HG02623 (cell line): ENCODE measurements at regions not wholly inside any gene's neighbourhood (a gene's known extent, or its start where the extent isn't known, plus 50 kb on each side); places are given as distances from the start of the nearest gene placed in this dataset.

ENCODE experiments used
- ATAC-seq: cut with Tn5 transposase; IDR thresholded peaks from one replicate; pipeline ENCODE4 v1.9.1; 2021; ENCODE audit warnings: moderate library complexity; ENCODE audit not compliant: unreplicated experiment

- no peak for ATAC-seq
Observed at GRCh38 chr13:78997902-78998629, 339.1 kb upstream of the OBI1 start.

GRCh38 chr13:78993792-78994191 is 334.8 kb upstream of the OBI1 start:
- ATAC-seq: no peak

GRCh38 chr13:78981913-78982312 is 323.0 kb upstream of the OBI1 start:
- ATAC-seq: no peak

- no peak for ATAC-seq
Observed at GRCh38 chr13:78979349-78979748, 320.4 kb upstream of the OBI1 start.

GRCh38 chr13:78978381-78978998 is 319.5 kb upstream of the OBI1 start:
- ATAC-seq: peak; percentile 99

- ATAC-seq: no peak
Observed at GRCh38 chr13:78977311-78977710, 318.4 kb upstream of the OBI1 start.

GRCh38 chr13:78976696-78977095 is 317.7 kb upstream of the OBI1 start:
- ATAC-seq: no peak

GRCh38 chr13:78972561-78972960 is 313.6 kb upstream of the OBI1 start:
- ATAC-seq: no peak

- no peak for ATAC-seq
Observed at GRCh38 chr13:78971355-78972025, 312.5 kb upstream of the OBI1 start.

GRCh38 chr13:78960881-78961280 is 301.9 kb upstream of the OBI1 start:
- ATAC-seq: no peak

- no peak for ATAC-seq
Observed at GRCh38 chr13:78958006-78958405, 299.1 kb upstream of the OBI1 start.

GRCh38 chr13:78940455-78941130 is 281.6 kb upstream of the OBI1 start:
- ATAC-seq: no peak

GRCh38 chr13:78934336-78934735 is 275.4 kb upstream of the OBI1 start:
- ATAC-seq: no peak

- ATAC-seq: no peak
Observed at GRCh38 chr13:78915015-78915414, 256.1 kb upstream of the OBI1 start.

- ATAC-seq: no peak
Observed at GRCh38 chr13:78913656-78914055, 254.7 kb upstream of the OBI1 start.

GRCh38 chr13:78910147-78910546 is 251.2 kb upstream of the OBI1 start:
- ATAC-seq: no peak

GRCh38 chr13:78909276-78909675 is 250.3 kb upstream of the OBI1 start:
- no peak for ATAC-seq

GRCh38 chr13:78907006-78907405 is 248.1 kb upstream of the OBI1 start:
- ATAC-seq: no peak

- ATAC-seq: no peak
Observed at GRCh38 chr13:78897200-78897599, 238.2 kb upstream of the OBI1 start.

GRCh38 chr13:78884571-78884970 is 225.6 kb upstream of the OBI1 start:
- ATAC-seq: no peak

- ATAC-seq: no peak
Observed at GRCh38 chr13:78881751-78882150, 222.8 kb upstream of the OBI1 start.

- no peak for ATAC-seq
Observed at GRCh38 chr13:78881054-78881453, 222.1 kb upstream of the OBI1 start.
